ENCODE measurements at regions not wholly inside any gene's neighbourhood (a gene's known extent, or its start where the extent isn't known, plus 50 kb on each side); places are given as distances from the start of the nearest gene placed in this dataset.

- no peak for DNase-seq
These were observed 63.5 kb upstream of the TMTC1 start for GRCh38 chr12:29847246-29847645.

DNA sequence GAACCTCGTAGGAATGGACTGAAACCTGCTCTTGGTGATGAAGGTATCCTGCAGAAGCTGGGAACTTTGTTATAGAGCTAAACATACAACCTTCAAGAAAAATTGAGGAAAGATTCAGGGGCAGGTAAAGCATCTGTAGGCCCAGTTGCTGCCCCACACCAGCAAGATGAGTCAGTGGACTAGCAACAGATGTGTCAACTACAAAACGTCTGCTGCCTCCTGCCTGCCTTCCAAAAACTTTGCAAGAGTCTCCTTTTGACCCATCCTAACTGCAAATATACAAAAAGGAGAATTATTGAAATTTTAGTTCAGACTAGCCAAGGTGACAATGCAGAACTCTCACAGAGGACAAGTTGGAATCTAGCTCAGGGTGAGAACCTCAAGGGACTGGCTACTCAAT, 60.9 kb upstream of the TMTC1 start:
- DNase-seq: no peak

- DNase-seq: no peak
These were observed 59.3 kb upstream of the TMTC1 start for GRCh38 chr12:29843036-29843435.

DNA sequence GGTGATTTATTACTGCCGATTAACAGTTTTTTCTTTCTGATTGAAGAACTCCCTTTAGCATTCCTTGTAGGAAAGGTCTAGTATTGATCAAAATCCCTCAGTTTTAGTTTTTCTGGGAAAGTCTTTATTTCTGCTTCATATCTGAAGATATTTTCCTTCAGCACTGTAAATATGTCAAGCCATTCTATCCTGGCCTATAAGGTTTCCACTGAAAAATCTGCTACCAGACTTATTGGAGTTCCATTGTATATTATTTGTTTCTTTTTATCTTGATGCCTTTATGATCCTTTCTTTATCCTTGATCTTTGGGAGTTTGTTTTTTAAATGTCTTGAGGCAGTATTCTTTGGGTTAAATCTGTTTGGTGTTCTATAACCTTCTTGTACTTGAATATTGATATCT, 55.0 kb upstream of the TMTC1 start:
- DNase-seq: no peak

All from fibroblast of skin of back (primary cell).